Gastrocnemius medialis (tissue), 4 donors: ENCODE measurements at regions not wholly inside any gene's neighbourhood (a gene's known extent, or its start where the extent isn't known, plus 50 kb on each side); places are given as distances from the start of the nearest gene placed in this dataset.

Experiments
- ATAC-seq, 2 donors: fragments of 150-250 bp; one replicate each; pipeline ENCODE4 v1.9.1; 2016
- DNase-seq, 2 donors: peaks; one replicate each; pipeline ENCODE4 v3.0.0-alpha.2; 2019
- H3K27ac ChIP-seq, 4 donors: fragments of 200-600 bp; sonication (generic); 1 replicate in 1 of 4; 2 replicates in 3 of 4; pipeline ENCODE4 v1.5.1; 2016 to 2018; ENCODE audit warnings: mild to moderate bottlenecking in 2 of 4, moderate library complexity in 1 of 4
- H3K27me3 ChIP-seq, 3 donors: fragments of 200-600 bp; sonication (generic) in 2 of 3; 1 replicate in 1 of 3; 2 replicates in 2 of 3; pipeline versions ENCODE4 v1.5.1 to v1.6.0; 2016 to 2019; ENCODE audit warnings: mild to moderate bottlenecking in 1 of 3, moderate library complexity in 1 of 3
- H3K36me3 ChIP-seq, 2 donors: fragments of 200-600 bp; sonication (generic) in 1 of 2; one replicate each; pipeline ENCODE4 v1.5.1; 2017 to 2018
- H3K4me1 ChIP-seq, 2 donors: fragments of 200-600 bp; sonication (generic) in 1 of 2; one replicate each; pipeline ENCODE4 v1.5.1; 2016 to 2017; ENCODE audit warnings: mild to moderate bottlenecking in 2 of 2
- H3K4me3 ChIP-seq, 4 donors: fragments of 200-600 bp; sonication (generic) in 3 of 4; 1 replicate in 1 of 4; 2 replicates in 3 of 4; pipeline ENCODE4 v1.5.1; 2016 to 2019; ENCODE audit warnings: mild to moderate bottlenecking in 2 of 4
- H3K9me3 ChIP-seq, 3 donors: fragments of 200-600 bp; sonication (generic) in 2 of 3; 1 replicate in 1 of 3; 2 replicates in 2 of 3; pipeline ENCODE4 v1.5.1; 2016 to 2019
- POLR2A ChIP-seq, 2 donors: fragments of 450-650 bp; IDR thresholded peaks; one replicate each; pipeline ENCODE4 v1.6.1; 2017; ENCODE audit warnings: antibody characterized with exemption in 2 of 2, mild to moderate bottlenecking in 2 of 2, moderate library complexity in 2 of 2
- in situ Hi-C, 4 donors: fragments of 200-750 bp; cut with MboI; loops; one replicate each; pipeline versions ENCODE4 v1.15.0 to v1.8.0; 2017; ENCODE audit warnings: low sequenced_read_pairs in 4 of 4
- intact Hi-C: fragments of 100-400 bp; cut with DNase I; formaldehyde crosslinking; loops from one replicate; pipeline ENCODE4 v1.15.1; 2023; ENCODE audit warnings: low total_unique reads
- TF ChIP-seq, protein P1 (sequence below), 5 experiments: fragments of 450-650 bp in 3 of 5; fragments of 200-600 bp in 2 of 5; sonication (generic) in 2 of 5; IDR thresholded peaks in 4 of 5; conservative IDR thresholded peaks in 1 of 5; 1 replicate in 4 of 5; 2 replicates in 1 of 5; pipeline ENCODE4 v1.5.1; 2016 to 2019; ENCODE audit warnings: antibody characterized with exemption in 5 of 5, mild to moderate bottlenecking in 3 of 5, moderate library complexity in 3 of 5

DNA sequence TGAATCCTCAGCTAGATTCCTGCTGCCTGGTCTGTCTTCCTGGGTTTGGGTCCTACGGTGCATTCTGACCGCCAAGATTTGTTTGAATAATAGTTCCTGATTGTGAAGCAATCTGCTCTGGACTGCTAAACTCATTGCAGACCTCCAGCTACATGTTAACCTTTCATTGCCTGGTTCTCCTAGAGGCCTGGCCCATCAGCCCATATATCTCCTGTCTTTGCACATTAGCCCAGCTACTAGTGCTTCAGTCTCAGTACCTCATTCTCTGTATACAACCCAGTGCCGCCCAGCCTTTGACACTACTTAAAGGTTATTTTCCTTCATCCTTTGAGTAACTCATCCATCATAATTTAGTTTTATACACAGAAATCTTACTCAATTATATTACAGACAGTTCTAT, 65.6 kb upstream of the GRIP1 start:
- H3K27ac ChIP-seq = no peak overlapping the region
- DNase-seq = no peak
- H3K4me1 ChIP-seq = no peaks in the 10 kb centered on the region
- intact Hi-C loops = no loop called here
- in situ Hi-C loops = no loop called here
- no peaks in the 10 kb centered on the region for H3K27me3 ChIP-seq
- no peak overlapping the region for H3K4me3 ChIP-seq
- ATAC-seq = no peak
- TF ChIP-seq, protein P1, sequence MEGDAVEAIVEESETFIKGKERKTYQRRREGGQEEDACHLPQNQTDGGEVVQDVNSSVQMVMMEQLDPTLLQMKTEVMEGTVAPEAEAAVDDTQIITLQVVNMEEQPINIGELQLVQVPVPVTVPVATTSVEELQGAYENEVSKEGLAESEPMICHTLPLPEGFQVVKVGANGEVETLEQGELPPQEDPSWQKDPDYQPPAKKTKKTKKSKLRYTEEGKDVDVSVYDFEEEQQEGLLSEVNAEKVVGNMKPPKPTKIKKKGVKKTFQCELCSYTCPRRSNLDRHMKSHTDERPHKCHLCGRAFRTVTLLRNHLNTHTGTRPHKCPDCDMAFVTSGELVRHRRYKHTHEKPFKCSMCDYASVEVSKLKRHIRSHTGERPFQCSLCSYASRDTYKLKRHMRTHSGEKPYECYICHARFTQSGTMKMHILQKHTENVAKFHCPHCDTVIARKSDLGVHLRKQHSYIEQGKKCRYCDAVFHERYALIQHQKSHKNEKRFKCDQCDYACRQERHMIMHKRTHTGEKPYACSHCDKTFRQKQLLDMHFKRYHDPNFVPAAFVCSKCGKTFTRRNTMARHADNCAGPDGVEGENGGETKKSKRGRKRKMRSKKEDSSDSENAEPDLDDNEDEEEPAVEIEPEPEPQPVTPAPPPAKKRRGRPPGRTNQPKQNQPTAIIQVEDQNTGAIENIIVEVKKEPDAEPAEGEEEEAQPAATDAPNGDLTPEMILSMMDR (IDR thresholded peaks at IDR 0.05 in 4 of 5, conservative IDR thresholded peaks at IDR 0.05 in 1 of 5) = no peak
- TF ChIP-seq POLR2A (IDR thresholded peaks at IDR 0.05) = no peak
- no peaks in the 10 kb centered on the region for H3K36me3 ChIP-seq
- no peaks in the 10 kb centered on the region for H3K9me3 ChIP-seq

DNA sequence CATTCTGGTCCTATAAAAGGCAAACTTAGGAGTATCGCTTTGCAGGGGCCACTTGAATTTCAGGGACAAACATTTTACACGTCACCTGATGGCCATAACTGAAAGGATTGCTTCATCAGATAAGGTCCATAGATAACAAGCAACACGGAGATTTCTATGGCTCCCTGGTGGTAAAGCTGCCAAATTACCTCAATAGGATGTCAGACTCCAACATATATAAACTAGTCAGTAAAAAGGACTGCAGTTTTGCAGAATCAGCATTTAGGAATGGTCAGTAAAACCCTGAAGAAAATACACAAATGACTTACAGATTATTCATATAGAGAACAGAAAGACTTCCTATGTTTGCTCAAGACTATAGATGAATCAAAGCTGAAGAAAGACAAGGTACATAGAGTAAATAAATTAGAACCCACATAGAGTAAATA, 66.1 kb upstream of the GRIP1 start:
- no peaks in the 10 kb centered on the region for H3K27me3 ChIP-seq
- no peaks in the 10 kb centered on the region for H3K36me3 ChIP-seq
- ATAC-seq (no peak), DNase-seq (no peak)
- TF ChIP-seq, protein P1 (IDR thresholded peaks at IDR 0.05 in 4 of 5, conservative IDR thresholded peaks at IDR 0.05 in 1 of 5) = no peak
- TF ChIP-seq POLR2A (IDR thresholded peaks at IDR 0.05) = no peak
- intact Hi-C loops (no loop called here), in situ Hi-C loops (no loop called here)
- H3K9me3 ChIP-seq = no peaks in the 10 kb centered on the region
- H3K27ac ChIP-seq = no peak overlapping the region
- H3K4me1 ChIP-seq = no peaks in the 10 kb centered on the region
- no peak overlapping the region for H3K4me3 ChIP-seq

DNA sequence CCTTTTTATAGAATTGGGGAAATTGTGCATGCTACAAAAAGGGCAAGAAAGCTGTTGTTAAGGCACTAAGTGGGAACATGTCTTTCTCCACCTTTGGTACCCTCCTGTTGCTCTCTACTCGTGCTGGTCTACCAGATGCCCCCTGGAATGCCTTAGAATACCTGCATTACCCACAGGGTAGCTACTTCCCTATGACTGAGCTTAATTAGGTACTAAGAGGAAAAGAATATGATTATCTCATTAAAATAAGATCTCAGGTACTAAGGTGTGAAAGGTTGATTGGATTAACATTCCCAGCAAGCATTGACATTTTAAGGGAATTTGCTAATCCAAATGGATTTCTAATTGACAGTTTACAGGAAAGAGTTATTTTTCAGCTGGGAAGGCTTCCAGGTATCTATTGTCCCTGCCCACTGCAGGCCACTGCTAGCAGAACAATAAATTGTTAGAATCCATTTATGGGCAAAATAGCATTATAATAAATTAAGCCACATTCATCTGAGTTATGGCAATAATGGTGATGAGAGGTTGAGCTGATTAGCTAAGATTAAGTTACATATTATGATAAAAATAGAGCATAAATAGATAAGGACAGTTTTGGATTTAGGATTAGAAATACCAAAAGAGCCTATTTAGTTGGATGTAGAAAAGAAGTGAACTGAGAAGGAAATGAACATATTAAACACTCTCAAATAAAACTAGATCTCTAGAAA, 67.8 kb upstream of the GRIP1 start:
- Histone ChIP-seq H3K4me3 (no peak overlapping the region), H3K9me3 (no peaks in the 10 kb centered on the region), H3K4me1 (no peaks in the 10 kb centered on the region), H3K27me3 (no peaks in the 10 kb centered on the region), H3K36me3 (no peaks in the 10 kb centered on the region), H3K27ac (no peak overlapping the region)
- no peak for DNase-seq
- no peak for ATAC-seq
- intact Hi-C loops (no loop called here), in situ Hi-C loops (no loop called here)
- TF ChIP-seq, protein P1 (IDR thresholded peaks at IDR 0.05 in 4 of 5, conservative IDR thresholded peaks at IDR 0.05 in 1 of 5) = no peak
- TF ChIP-seq POLR2A (IDR thresholded peaks at IDR 0.05) = no peak

DNA sequence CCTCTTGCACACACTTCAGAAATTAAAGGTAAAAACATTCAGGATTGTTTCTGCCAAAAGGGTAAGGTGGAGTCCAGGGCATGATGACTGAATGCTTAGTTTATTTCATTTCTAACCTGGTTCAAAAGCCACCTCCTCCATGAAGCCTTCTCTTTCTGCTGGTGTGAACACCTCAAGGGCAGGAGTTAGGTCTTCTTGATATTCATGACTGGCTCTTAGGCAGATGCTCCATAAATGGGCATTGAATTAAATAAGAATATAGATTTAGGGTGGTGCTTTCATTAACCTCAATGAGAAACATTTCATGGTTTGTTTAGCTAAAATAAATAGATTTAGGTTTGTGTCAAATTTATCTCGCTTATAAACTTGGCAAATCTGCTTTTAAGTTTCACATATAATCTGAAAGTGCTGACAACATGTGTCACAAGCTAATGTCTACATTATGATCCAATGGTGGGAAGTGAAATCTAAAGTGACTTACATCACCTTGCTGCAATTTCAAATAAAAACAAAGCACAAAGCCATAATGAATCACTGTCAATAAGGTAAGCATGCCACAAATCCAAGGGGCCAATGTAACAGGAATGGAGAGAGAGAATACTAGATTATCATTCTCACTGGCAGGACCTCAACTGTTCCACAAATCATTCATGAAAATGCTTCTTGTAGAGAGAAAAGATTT, 72.7 kb upstream of the GRIP1 start:
- DNase-seq (no peak), ATAC-seq (no peak)
- no peaks in the 10 kb centered on the region for H3K36me3 ChIP-seq
- no peaks in the 10 kb centered on the region for H3K27me3 ChIP-seq
- no peaks in the 10 kb centered on the region for H3K4me1 ChIP-seq
- intact Hi-C loops = no loop called here
- TF ChIP-seq POLR2A (IDR thresholded peaks at IDR 0.05) = no peak
- TF ChIP-seq, protein P1 (IDR thresholded peaks at IDR 0.05 in 4 of 5, conservative IDR thresholded peaks at IDR 0.05 in 1 of 5) = no peak
- no peaks in the 10 kb centered on the region for H3K9me3 ChIP-seq
- no peak overlapping the region for H3K4me3 ChIP-seq
- H3K27ac ChIP-seq = no peak overlapping the region
- in situ Hi-C loops = no loop called here
